Gastroesophageal sphincter (tissue), 4 donors: ENCODE measurements at regions not wholly inside any gene's neighbourhood (a gene's known extent, or its start where the extent isn't known, plus 50 kb on each side); places are given as distances from the start of the nearest gene placed in this dataset.
A peak's percentile ranks its signal among the peaks of the same experiment; 100 is the strongest.

ENCODE experiments used
- ATAC-seq: fragments of 150-250 bp; one replicate; pipeline ENCODE4 v1.9.1; 2016; ENCODE audit warnings: mild to moderate bottlenecking, moderate library complexity
- H3K27ac ChIP-seq, 4 donors: fragments of 200-600 bp; sonication (generic) in 3 of 4; 1 replicate in 3 of 4; 2 replicates in 1 of 4; pipeline ENCODE4 v1.5.1; 2016 to 2019
- H3K27me3 ChIP-seq: fragments of 200-600 bp; sonication (generic); one replicate; pipeline ENCODE4 v1.5.1; 2019
- H3K36me3 ChIP-seq, 2 donors: fragments of 200-600 bp; sonication (generic); one replicate each; pipeline ENCODE4 v1.5.1; 2019; ENCODE audit warnings: control low read depth in 1 of 2
- H3K4me1 ChIP-seq, 3 donors: fragments of 200-600 bp; sonication (generic); 1 replicate in 2 of 3; 2 replicates in 1 of 3; pipeline ENCODE4 v1.5.1; 2016 to 2019; ENCODE audit warnings: control low read depth in 2 of 3
- H3K4me3 ChIP-seq, 2 donors: fragments of 200-600 bp; sonication (generic); one replicate each; pipeline ENCODE4 v1.5.1; 2019; ENCODE audit warnings: mild to moderate bottlenecking in 1 of 2, moderate library complexity in 1 of 2
- H3K9me3 ChIP-seq, 3 donors: fragments of 200-600 bp; sonication (generic); one replicate each; pipeline ENCODE4 v1.5.1; 2017 to 2019; ENCODE audit warnings: control low read depth in 2 of 3
- EP300 ChIP-seq: sonication (generic); formaldehyde crosslinking; IDR thresholded peaks from one replicate; pipeline ENCODE4 v1.6.1; 2017; ENCODE audit warnings: antibody characterized with exemption, mild to moderate bottlenecking
- POLR2A ChIP-seq, 2 donors: fragments of 450-650 bp; IDR thresholded peaks; one replicate each; pipeline ENCODE4 v1.6.1; 2017; ENCODE audit warnings: antibody characterized with exemption in 2 of 2, mild to moderate bottlenecking in 2 of 2, moderate library complexity in 1 of 2
- POLR2AphosphoS5 ChIP-seq: sonication (generic); formaldehyde crosslinking; IDR thresholded peaks from one replicate; pipeline ENCODE4 v1.6.1; 2017; ENCODE audit warnings: antibody characterized with exemption
- WGBS, 2 donors: methylation state at CpG; one replicate each; pipeline ENCODE4 v1.1.5; 2018; ENCODE audit warnings: low coverage in 1 of 2; 5-methylcytosine and 5-hydroxymethylcytosine counted together
- TF ChIP-seq, protein P1 (sequence below), 4 experiments: fragments of 200-600 bp in 2 of 4; fragments of 450-650 bp in 2 of 4; sonication (generic) in 1 of 4; IDR thresholded peaks; one replicate each; pipeline ENCODE4 v1.5.1; 2017 to 2019; ENCODE audit warnings: antibody characterized with exemption in 4 of 4, mild to moderate bottlenecking in 2 of 4, moderate library complexity in 2 of 4

GRCh38 chr3:69675786-69676530, 63.3 kb upstream of the MITF start:
- 14 to 31% methylated on average over 3 to 4 of the region's 6 CpGs for WGBS, 2 donors
- Histone ChIP-seq H3K27me3 (no peaks in the 10 kb centered on the region), H3K4me1 (peaks cover 0 to 12% (median 3%) of the 10 kb centered on the region in 3 donors), H3K27ac (no peak overlapping the region), H3K9me3 (no peaks in the 10 kb centered on the region), H3K4me3 (no peak overlapping the region), H3K36me3 (no peaks in the 10 kb centered on the region)
- TF ChIP-seq, protein P1, sequence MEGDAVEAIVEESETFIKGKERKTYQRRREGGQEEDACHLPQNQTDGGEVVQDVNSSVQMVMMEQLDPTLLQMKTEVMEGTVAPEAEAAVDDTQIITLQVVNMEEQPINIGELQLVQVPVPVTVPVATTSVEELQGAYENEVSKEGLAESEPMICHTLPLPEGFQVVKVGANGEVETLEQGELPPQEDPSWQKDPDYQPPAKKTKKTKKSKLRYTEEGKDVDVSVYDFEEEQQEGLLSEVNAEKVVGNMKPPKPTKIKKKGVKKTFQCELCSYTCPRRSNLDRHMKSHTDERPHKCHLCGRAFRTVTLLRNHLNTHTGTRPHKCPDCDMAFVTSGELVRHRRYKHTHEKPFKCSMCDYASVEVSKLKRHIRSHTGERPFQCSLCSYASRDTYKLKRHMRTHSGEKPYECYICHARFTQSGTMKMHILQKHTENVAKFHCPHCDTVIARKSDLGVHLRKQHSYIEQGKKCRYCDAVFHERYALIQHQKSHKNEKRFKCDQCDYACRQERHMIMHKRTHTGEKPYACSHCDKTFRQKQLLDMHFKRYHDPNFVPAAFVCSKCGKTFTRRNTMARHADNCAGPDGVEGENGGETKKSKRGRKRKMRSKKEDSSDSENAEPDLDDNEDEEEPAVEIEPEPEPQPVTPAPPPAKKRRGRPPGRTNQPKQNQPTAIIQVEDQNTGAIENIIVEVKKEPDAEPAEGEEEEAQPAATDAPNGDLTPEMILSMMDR (IDR thresholded peaks at IDR 0.05) = no peak
- TF ChIP-seq EP300 (no peak), POLR2AphosphoS5 (no peak), POLR2A (IDR thresholded peaks at IDR 0.05) (no peak)
- no peak for ATAC-seq

DNA sequence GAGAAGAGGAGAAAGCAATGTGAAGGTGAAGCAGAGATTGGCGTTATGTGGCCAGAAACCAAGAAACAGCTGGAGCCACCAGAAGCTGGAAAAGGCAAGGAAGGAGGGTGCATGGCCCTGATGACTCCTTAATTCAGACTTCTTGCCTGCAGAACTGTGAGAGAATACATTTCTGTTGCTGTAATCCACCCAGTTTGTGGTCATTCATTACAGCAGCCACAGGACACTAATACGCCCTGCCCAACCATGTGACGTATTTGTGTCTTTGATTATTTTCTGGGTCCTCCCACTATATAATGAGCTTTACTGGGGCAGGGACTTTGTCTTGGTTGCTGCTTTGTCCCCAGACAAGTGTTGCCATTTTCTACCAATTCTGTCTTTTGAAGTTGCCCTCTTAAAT, 64.5 kb upstream of the MITF start:
- Histone ChIP-seq H3K36me3 (no peaks in the 10 kb centered on the region), H3K4me1 (peaks cover 0 to 12% (median 3%) of the 10 kb centered on the region in 3 donors), H3K27me3 (no peaks in the 10 kb centered on the region), H3K9me3 (no peaks in the 10 kb centered on the region), H3K27ac (no peak overlapping the region), H3K4me3 (no peak overlapping the region)
- 93 to 94% methylated on average over 2 to 3 of the region's 3 CpGs for WGBS, 2 donors
- TF ChIP-seq EP300 = no peak
- no peak for TF ChIP-seq POLR2AphosphoS5
- TF ChIP-seq, protein P1 (IDR thresholded peaks at IDR 0.05) = no peak
- TF ChIP-seq POLR2A (IDR thresholded peaks at IDR 0.05) = no peak
- no peak for ATAC-seq

DNA sequence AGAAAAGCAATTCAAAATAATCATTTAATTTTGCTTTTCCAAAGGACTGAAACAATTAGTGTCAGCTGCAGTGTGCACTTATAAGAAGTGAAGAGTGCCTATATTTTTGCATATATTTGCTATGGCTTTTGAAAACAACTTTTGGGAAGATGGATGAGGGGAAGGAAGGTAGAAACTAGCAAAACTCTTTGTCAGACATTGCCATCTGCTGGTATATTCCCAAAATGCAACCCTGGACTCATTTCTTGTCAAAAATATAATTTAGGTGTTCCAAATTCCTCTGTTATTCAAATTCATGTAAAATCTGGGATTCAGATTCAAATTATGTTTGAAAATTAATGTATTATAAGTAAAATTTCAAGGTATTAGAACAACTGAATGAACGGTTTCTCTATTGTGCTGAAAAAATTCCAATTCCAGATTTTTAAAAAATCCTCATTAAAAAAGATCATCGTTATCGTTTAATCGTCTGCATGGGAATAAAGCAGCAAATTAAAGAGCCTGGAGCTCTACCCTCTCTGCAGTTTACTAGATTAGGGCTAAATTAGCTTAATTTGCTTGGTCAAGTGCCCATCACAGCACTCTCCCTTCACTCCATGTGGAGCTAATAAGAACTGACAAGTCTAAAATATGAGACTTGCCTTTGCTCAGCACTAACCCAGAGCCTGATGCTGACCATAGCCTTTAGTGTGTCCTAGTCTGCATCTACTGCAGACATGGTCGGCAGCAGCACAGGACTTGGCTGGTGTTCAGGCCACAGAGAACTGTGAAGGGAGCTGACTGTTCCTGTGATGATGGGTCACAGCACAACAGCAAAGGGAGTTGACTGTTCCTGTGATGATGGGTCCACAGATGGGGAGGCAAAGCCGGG, 67.9 kb upstream of the MITF start:
- 50 to 55% methylated on average over 4 of the region's 6 CpGs for WGBS, 2 donors
- H3K4me1 ChIP-seq = peaks cover 0 to 8% (median 3%) of the 10 kb centered on the region in 3 donors
- H3K36me3 ChIP-seq = no peaks in the 10 kb centered on the region
- no peak for ATAC-seq
- H3K4me3 ChIP-seq = no peak overlapping the region
- no peak for TF ChIP-seq POLR2A (IDR thresholded peaks at IDR 0.05)
- TF ChIP-seq, protein P1 (IDR thresholded peaks at IDR 0.05) = peak; percentile 73 to 85 (median 80)
- H3K9me3 ChIP-seq = peaks cover 0 to 5% (median 0%) of the 10 kb centered on the region in 3 donors
- no peak overlapping the region for H3K27ac ChIP-seq
- H3K27me3 ChIP-seq = no peaks in the 10 kb centered on the region

DNA sequence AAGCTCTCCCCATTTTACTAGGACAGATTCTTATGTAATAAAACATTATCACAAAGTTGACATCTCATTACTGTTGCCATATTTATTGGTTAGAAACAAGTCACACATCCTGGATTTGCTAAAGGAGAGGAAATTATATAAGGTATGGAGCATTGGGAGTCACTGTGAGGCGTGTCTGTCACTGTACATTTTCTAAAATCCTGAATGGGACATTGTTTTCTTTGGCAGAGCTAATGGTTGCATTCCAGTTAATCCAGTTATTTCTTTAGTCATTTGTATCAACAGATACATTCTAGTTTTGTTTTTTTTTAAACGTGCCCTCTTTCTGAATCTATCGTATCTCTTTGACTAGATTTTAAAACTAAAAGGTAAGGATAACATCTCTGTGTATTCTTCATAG, 70.2 kb upstream of the MITF start:
- Histone ChIP-seq H3K9me3 (peaks cover 0 to 5% (median 0%) of the 10 kb centered on the region in 3 donors), H3K4me3 (no peak overlapping the region), H3K27me3 (no peaks in the 10 kb centered on the region), H3K4me1 (peaks cover 0 to 16% (median 9%) of the 10 kb centered on the region in 3 donors), H3K36me3 (no peaks in the 10 kb centered on the region), H3K27ac (no peak overlapping the region)
- 46 to 72% methylated on average over 3 of the region's 3 CpGs for WGBS, 2 donors
- ATAC-seq = no peak
- TF ChIP-seq, protein P1 (IDR thresholded peaks at IDR 0.05) = no peak
- TF ChIP-seq POLR2A (IDR thresholded peaks at IDR 0.05) (no peak), EP300 (no peak), POLR2AphosphoS5 (no peak)
